Type B pancreatic cell (in vitro differentiated cells): ENCODE measurements at regions not wholly inside any gene's neighbourhood (a gene's known extent, or its start where the extent isn't known, plus 50 kb on each side); places are given as distances from the start of the nearest gene placed in this dataset.

Experiments used
- DNase-seq: peaks from one replicate; pipeline ENCODE4 v3.0.0; 2021; ENCODE audit warnings: mixed read lengths; ENCODE audit not compliant: unreplicated experiment; ENCODE audit errors: extremely low spot score
- H3K27ac Mint-ChIP-seq: 2 replicates; pipeline ENCODE4 v1.8.0; 2021; ENCODE audit warnings: mild to moderate bottlenecking, mixed read lengths
- H3K27me3 Mint-ChIP-seq: 2 replicates; pipeline ENCODE4 v1.8.0; 2021; ENCODE audit warnings: mixed read lengths
- H3K36me3 Mint-ChIP-seq: 2 replicates; pipeline ENCODE4 v1.8.0; 2021; ENCODE audit warnings: mixed read lengths
- H3K4me1 Mint-ChIP-seq: one replicate; pipeline ENCODE4 v1.8.0; 2021; ENCODE audit warnings: mixed read lengths; ENCODE audit not compliant: unreplicated experiment
- H3K4me3 Mint-ChIP-seq: 2 replicates; pipeline ENCODE4 v1.8.0; 2021; ENCODE audit warnings: mild to moderate bottlenecking, mixed read lengths
- H3K9me3 Mint-ChIP-seq: 2 replicates; pipeline ENCODE4 v1.8.0; 2021; ENCODE audit warnings: mixed read lengths
- TF ChIP-seq, protein P1 (sequence below): fragments of 200-600 bp; sonication (generic); conservative IDR thresholded peaks from 2 replicates; pipeline ENCODE4 v1.5.0; 2021; ENCODE audit warnings: antibody characterized with exemption, mild to moderate bottlenecking

DNA sequence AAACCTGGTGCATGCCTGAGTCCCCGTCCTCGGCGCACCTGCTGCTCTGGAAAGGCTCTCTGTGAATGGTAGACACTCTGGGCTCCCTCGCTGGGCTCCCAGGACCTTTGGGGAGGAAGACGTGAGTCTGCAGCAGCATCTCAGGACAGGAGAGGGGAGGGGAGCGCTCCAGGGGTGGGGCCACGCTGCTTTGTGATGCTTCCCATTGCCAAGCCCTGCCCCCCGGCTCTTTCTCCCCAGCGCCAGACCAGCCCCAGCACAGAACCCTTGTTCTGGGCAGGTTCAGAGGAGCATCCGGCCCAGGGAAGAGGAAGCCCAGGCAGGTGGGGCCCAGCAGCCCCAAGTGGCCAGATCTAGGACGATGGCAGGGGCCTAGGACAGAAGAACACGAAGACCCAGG is 111.2 kb downstream of the BRD1 start:
- no peaks in the 10 kb centered on the region for H3K36me3 Mint-ChIP-seq
- TF ChIP-seq, protein P1, sequence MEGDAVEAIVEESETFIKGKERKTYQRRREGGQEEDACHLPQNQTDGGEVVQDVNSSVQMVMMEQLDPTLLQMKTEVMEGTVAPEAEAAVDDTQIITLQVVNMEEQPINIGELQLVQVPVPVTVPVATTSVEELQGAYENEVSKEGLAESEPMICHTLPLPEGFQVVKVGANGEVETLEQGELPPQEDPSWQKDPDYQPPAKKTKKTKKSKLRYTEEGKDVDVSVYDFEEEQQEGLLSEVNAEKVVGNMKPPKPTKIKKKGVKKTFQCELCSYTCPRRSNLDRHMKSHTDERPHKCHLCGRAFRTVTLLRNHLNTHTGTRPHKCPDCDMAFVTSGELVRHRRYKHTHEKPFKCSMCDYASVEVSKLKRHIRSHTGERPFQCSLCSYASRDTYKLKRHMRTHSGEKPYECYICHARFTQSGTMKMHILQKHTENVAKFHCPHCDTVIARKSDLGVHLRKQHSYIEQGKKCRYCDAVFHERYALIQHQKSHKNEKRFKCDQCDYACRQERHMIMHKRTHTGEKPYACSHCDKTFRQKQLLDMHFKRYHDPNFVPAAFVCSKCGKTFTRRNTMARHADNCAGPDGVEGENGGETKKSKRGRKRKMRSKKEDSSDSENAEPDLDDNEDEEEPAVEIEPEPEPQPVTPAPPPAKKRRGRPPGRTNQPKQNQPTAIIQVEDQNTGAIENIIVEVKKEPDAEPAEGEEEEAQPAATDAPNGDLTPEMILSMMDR = no peak
- H3K27me3 Mint-ChIP-seq = peaks cover 70% of the 10 kb centered on the region
- no peaks in the 10 kb centered on the region for H3K9me3 Mint-ChIP-seq
- no peaks in the 10 kb centered on the region for H3K4me1 Mint-ChIP-seq
- no peak overlapping the region for H3K27ac Mint-ChIP-seq
- H3K4me3 Mint-ChIP-seq = no peak overlapping the region
- DNase-seq = no peak

DNA sequence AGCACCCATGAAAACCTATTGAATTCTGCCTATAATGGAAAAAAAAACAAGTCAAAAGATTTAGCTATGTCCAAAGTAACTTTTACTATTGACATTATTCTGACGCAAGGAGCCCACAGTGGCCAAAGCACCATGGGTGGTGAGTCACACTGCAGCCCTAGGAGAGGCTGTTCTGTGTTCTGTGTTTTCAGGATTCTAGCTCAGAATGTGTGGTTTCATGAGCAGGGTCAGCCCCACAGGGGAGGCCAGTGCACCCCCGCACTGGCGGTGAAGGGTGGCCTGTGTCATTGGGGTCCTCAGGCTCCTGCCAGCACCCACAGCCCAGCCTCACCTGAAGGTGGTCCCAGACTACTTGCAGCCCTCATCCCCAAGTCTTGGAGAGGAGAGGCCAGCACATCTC is 112.2 kb downstream of the BRD1 start:
- Mint-ChIP-seq H3K4me1 (no peaks in the 10 kb centered on the region), H3K9me3 (no peaks in the 10 kb centered on the region), H3K27ac (no peak overlapping the region), H3K27me3 (peaks cover 75% of the 10 kb centered on the region), H3K4me3 (no peak overlapping the region), H3K36me3 (no peaks in the 10 kb centered on the region)
- TF ChIP-seq, protein P1 = no peak
- DNase-seq = no peak

DNA sequence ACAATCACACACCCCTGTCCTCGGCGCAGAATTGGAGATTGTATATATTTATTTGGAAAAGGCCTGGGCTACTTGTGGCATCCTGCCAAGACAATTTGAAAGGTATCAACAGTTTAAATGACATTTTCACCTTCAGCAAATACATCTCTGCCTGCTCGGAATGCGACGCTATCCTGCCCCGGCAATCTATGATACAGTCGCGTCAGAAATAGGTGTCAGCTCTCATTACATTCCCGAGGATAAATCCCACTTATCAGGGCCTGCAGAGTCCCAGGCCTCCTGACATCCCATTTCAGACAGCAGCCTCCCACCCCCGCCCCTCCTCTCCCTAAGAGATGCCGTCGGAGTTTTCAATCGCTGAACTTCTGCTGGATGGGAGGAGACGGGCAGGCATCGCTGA is 114.7 kb downstream of the BRD1 start:
- DNase-seq = no peak
- H3K4me1 Mint-ChIP-seq = no peaks in the 10 kb centered on the region
- H3K36me3 Mint-ChIP-seq = no peaks in the 10 kb centered on the region
- H3K4me3 Mint-ChIP-seq = no peak overlapping the region
- TF ChIP-seq, protein P1 = no peak
- no peaks in the 10 kb centered on the region for H3K9me3 Mint-ChIP-seq
- H3K27me3 Mint-ChIP-seq = peaks cover 65% of the 10 kb centered on the region
- H3K27ac Mint-ChIP-seq = no peak overlapping the region

DNA sequence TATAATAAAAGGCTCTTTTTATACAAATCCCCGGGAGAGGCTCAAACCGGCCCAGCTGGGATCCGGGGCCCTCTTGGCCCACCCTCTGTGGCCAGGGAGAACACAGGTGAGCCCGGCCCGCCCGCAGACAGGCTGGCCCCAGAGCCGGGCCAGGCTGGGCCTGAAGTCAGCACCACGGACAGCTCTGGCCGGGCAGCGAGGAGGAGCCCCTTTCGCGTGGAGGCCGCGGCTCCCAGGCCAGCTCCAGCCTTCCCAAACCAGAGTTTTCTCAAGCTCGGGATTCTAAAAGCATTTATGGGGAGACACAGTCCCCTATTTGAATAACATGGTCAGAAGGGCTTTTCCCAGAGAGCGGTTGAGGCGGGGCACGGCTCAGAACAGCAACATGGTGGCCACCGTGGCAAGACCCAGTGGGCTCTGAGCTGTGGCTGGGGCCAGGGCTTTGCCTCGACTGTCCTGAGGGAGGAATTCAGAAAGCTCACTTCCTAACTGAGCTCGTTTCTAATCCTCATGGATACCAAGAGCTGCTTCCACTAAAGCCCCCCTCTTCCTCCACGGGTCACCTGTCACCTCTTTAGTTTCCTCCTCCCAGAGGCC is 115.4 kb downstream of the BRD1 start:
- Mint-ChIP-seq H3K36me3 (no peaks in the 10 kb centered on the region), H3K4me3 (no peak overlapping the region), H3K9me3 (no peaks in the 10 kb centered on the region), H3K27ac (no peak overlapping the region), H3K4me1 (no peaks in the 10 kb centered on the region), H3K27me3 (peaks cover 65% of the 10 kb centered on the region)
- TF ChIP-seq, protein P1 = no peak
- DNase-seq = no peak

DNA sequence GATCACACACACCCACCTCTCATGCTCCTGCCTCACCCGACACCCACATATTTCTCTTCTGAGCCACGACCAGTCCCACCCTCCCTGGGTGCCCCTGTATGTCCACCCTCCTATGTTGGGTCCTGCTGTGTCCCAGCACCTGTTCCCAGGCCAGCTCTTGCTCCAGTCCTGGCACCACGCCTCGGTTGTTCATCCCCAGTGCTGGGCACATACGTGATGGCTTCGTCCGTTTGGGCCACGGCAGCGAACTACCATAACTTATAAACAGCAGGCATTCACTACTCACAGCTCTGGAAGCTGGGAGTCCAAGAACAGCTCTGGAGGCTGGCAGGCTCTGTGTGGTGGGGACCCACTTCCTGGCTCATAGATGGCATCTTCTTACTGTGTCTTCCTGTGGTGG is 116.9 kb downstream of the BRD1 start:
- H3K4me1 Mint-ChIP-seq = no peaks in the 10 kb centered on the region
- H3K36me3 Mint-ChIP-seq = no peaks in the 10 kb centered on the region
- no peak overlapping the region for H3K27ac Mint-ChIP-seq
- TF ChIP-seq, protein P1 = no peak
- peaks cover 61% of the 10 kb centered on the region for H3K27me3 Mint-ChIP-seq
- H3K9me3 Mint-ChIP-seq = no peaks in the 10 kb centered on the region
- DNase-seq = no peak
- H3K4me3 Mint-ChIP-seq = no peak overlapping the region

DNA sequence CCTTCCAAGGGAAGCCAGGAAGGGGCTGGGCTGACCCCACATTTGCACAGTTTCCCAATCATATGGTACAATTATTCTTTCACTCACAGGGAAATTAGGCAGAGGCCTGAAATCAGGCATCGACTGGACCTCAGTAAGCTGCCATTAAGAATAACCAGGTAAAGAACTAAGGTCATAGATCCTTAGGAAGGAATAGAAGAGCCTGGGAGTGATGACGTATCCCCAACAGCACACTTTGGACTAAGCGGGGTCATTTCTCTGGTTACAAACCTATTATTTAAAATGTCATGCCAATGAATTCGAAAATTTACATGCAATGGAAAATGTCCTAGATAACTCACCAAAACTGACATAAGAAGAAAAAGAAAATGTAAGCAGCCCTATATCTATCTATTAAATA is 118.2 kb downstream of the BRD1 start:
- Mint-ChIP-seq H3K27me3 (peaks cover 60% of the 10 kb centered on the region), H3K27ac (no peak overlapping the region), H3K9me3 (no peaks in the 10 kb centered on the region), H3K36me3 (no peaks in the 10 kb centered on the region), H3K4me3 (no peak overlapping the region), H3K4me1 (no peaks in the 10 kb centered on the region)
- DNase-seq = no peak
- TF ChIP-seq, protein P1 = no peak
